ENCODE measurements at regions not wholly inside any gene's neighbourhood (a gene's known extent, or its start where the extent isn't known, plus 50 kb on each side); places are given as distances from the start of the nearest gene placed in this dataset.

GRCh38 chr13:39144941-39145533, 106.8 kb downstream of the NHLRC3 start:
- intact Hi-C loops (cut with DNase I): loop anchor here (1.0 to 10.0 kb wide), 15 partner anchors 93 to 532 kb away; partner anchors contain the start of gene LHFPL6 (in 1 of the 10)
- Histone ChIP-seq H3K4me3 (peak overlapping the region in 5 of 10 donors; percentile 14 to 42 (median 27)), H3K27ac (peak overlapping the region in 3 of 10 donors; percentile 52 to 59 (median 56))

GRCh38 chr13:39148513-39148961, 110.3 kb downstream of the NHLRC3 start:
- peak in 5 of 8 donors; percentile 26 to 76 (median 66) for ATAC-seq
- WGBS, 2 donors: 49 to 68% methylated on average over 5 of the region's 5 CpGs
- H3K27ac ChIP-seq: peak overlapping the region in 3 of 10 donors; percentile 13 to 24 (median 18)

More at GRCh38 chr13:39144941-39145533, 106.8 kb downstream of the NHLRC3 start:
- H3K36me3 ChIP-seq: no peaks in the 10 kb centered on the region
- TF ChIP-seq, protein P1, sequence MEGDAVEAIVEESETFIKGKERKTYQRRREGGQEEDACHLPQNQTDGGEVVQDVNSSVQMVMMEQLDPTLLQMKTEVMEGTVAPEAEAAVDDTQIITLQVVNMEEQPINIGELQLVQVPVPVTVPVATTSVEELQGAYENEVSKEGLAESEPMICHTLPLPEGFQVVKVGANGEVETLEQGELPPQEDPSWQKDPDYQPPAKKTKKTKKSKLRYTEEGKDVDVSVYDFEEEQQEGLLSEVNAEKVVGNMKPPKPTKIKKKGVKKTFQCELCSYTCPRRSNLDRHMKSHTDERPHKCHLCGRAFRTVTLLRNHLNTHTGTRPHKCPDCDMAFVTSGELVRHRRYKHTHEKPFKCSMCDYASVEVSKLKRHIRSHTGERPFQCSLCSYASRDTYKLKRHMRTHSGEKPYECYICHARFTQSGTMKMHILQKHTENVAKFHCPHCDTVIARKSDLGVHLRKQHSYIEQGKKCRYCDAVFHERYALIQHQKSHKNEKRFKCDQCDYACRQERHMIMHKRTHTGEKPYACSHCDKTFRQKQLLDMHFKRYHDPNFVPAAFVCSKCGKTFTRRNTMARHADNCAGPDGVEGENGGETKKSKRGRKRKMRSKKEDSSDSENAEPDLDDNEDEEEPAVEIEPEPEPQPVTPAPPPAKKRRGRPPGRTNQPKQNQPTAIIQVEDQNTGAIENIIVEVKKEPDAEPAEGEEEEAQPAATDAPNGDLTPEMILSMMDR (IDR thresholded peaks at IDR 0.05): peak; percentile 71 to 92 (median 80)
- DNase-seq: peak; percentile 15 to 72
- peaks cover 0 to 27% (median 11%) of the 10 kb centered on the region in 9 donors for H3K4me1 ChIP-seq
- H3K9me3 ChIP-seq: peaks cover 0 to 13% (median 0%) of the 10 kb centered on the region in 11 donors
- H3K27me3 ChIP-seq: no peaks in the 10 kb centered on the region
- ATAC-seq: peak; percentile 50 to 88 (median 78)
- WGBS, 2 donors: 19 to 23% methylated on average over 8 of the region's 8 CpGs

GRCh38 chr13:39149896-39150295, 111.6 kb downstream of the NHLRC3 start:
- peaks cover 0 to 21% (median 11%) of the 10 kb centered on the region in 9 donors for H3K4me1 ChIP-seq
- H3K27ac ChIP-seq: no peak overlapping the region
- H3K36me3 ChIP-seq: no peaks in the 10 kb centered on the region
- DNase-seq (no peak), ATAC-seq (no peak)
- H3K4me3 ChIP-seq: no peak overlapping the region
- TF ChIP-seq, protein P1 (IDR thresholded peaks at IDR 0.05): no peak
- WGBS, 2 donors: 93 to 98% methylated on average over 5 of the region's 5 CpGs
- intact Hi-C loops (cut with DNase I): loop anchor here in 9 of 10 donors (5.0 to 10.0 kb wide), 7 partner anchors 112 to 467 kb away; partner anchors contain the start of gene LHFPL6 (in 1 of the 9)
- peaks cover 0 to 11% (median 0%) of the 10 kb centered on the region in 11 donors for H3K9me3 ChIP-seq
- H3K27me3 ChIP-seq: no peaks in the 10 kb centered on the region

More at GRCh38 chr13:39148513-39148961, 110.3 kb downstream of the NHLRC3 start:
- DNase-seq: no peak
- Histone ChIP-seq H3K36me3 (no peaks in the 10 kb centered on the region), H3K9me3 (peaks cover 0 to 11% (median 0%) of the 10 kb centered on the region in 11 donors), H3K27me3 (no peaks in the 10 kb centered on the region), H3K4me1 (peaks cover 0 to 27% (median 11%) of the 10 kb centered on the region in 9 donors), H3K4me3 (no peak overlapping the region)
- TF ChIP-seq, protein P1 (IDR thresholded peaks at IDR 0.05): no peak
- intact Hi-C loops (cut with DNase I): loop anchor here in 9 of 10 donors (5.0 to 10.0 kb wide), 7 partner anchors 114 to 469 kb away; partner anchors contain the start of gene LHFPL6 (in 1 of the 9)

DNA sequence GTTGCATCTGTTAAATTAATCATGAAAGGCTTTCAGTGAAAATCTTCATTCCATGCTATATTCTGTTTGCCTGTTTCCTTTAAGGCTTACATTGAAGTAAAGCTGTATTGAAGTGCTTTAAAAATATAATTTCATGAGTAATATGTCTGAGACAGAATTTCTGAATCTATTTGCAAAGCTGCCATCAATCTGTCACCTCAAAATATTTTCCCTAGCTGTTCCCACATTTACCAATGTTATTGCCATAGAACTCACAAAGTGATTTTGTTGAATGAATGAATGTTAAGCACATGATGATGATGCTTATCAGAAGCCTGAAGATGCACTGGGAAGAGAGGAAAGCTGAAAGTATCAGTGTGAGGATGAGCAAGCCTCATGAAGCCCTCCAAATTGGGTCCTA, 115.8 kb downstream of the NHLRC3 start:
- ATAC-seq (no peak), DNase-seq (no peak)
- no peaks in the 10 kb centered on the region for H3K27me3 ChIP-seq
- intact Hi-C loops (cut with DNase I): no loop called here
- peaks cover 0 to 9% (median 0%) of the 10 kb centered on the region in 11 donors for H3K9me3 ChIP-seq
- H3K4me1 ChIP-seq: peaks cover 0 to 13% (median 8%) of the 10 kb centered on the region in 9 donors
- H3K4me3 ChIP-seq: no peak overlapping the region
- TF ChIP-seq, protein P1 (IDR thresholded peaks at IDR 0.05): no peak
- H3K36me3 ChIP-seq: no peaks in the 10 kb centered on the region
- no peak overlapping the region for H3K27ac ChIP-seq

All from heart right ventricle (tissue), 16 donors.